GM12878 (cell line): ENCODE measurements at regions not wholly inside any gene's neighbourhood (a gene's known extent, or its start where the extent isn't known, plus 50 kb on each side); places are given as distances from the start of the nearest gene placed in this dataset.

ENCODE experiments used
- SMAD5 ChIP-seq: IDR thresholded peaks from 2 replicates; pipeline ENCODE4 v1.6.1; 2016; ENCODE audit warnings: antibody characterized with exemption, low read depth
- SMC3 ChIP-seq: IDR thresholded peaks from 2 replicates; pipeline ENCODE4 v1.6.1; 2011; ENCODE audit warnings: low read length, improper control_type of control experiment, borderline replicate concordance

DNA sequence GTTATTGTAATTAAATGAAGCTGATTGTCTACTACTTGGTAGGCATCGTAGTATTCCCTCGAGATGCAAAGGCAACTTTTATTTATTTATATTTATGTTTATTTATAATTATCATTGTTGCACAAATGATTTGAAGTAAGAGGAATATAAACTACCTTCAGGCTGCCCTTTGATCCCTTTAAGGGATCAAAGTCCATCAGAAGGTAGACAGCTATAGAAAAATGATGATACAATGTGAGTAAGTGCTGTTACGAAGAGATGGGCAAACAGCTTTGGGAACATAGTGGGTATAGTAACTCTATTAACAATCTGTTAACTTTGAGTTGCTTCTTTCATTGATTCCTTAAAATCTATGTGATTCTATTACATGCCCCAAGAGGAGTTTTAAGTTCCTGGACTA lies 512.8 kb upstream of the CITED2 start:
- TF ChIP-seq SMAD5 (no peak), SMC3 (no peak)
